GM12878 (cell line): ENCODE measurements at regions not wholly inside any gene's neighbourhood (a gene's known extent, or its start where the extent isn't known, plus 50 kb on each side); places are given as distances from the start of the nearest gene placed in this dataset.

Experiments
- ATAC-seq: fragments of 200-7000 bp; cut with Tn5 transposase; 3 replicates; pipeline ENCODE4 v1.9.1; 2020; ENCODE audit warnings: mild to moderate bottlenecking, moderate library complexity
- BruUV-seq: library from RNA; stranded (reverse); fragments of 400-500 nt; replicated peaks from 2 replicates; lab custom pipeline; 2021; lab: Mats Ljungman, UMichigan
- CTCF ChIA-PET: fragments of 300-600 bp; sonication (Branson Sonifier 250); formaldehyde crosslinking; extraction: SDS; loops from one replicate; lab custom pipeline; 2021; ENCODE audit warnings: inconsistent platforms; lab: Yijun Ruan, JAX
- POLR2A ChIA-PET: fragments of 350-600 bp; formaldehyde crosslinking; extraction: SDS; loops from one replicate; lab custom pipeline; 2021; ENCODE audit warnings: inconsistent platforms; lab: Charles Lee
- RAD21 ChIA-PET: fragments of 300-600 bp; sonication (Branson Sonifier 250); formaldehyde crosslinking; loops from one replicate; lab custom pipeline; 2023; ENCODE audit warnings: antibody characterized with exemption; ENCODE audit not compliant: unreplicated experiment; lab: Charles Lee
- SMC1A ChIA-PET: fragments of 300-600 bp; sonication (Branson Sonifier 250); formaldehyde crosslinking; loops from one replicate; lab custom pipeline; 2023; ENCODE audit not compliant: unreplicated experiment, uncharacterized antibody; lab: Charles Lee
- DNase-seq: peaks from one replicate; pipeline ENCODE4 v3.0.0-alpha.2; 2011; ENCODE audit warnings: low read depth, low spot score
- FAIRE-seq: peaks from 3 replicates; lab custom pipeline; 2011; peaks lifted over from hg19 to GRCh38; lab: Jason Lieb, UNC
- H2AFZ ChIP-seq: 2 replicates; pipeline ENCODE4 v1.6.0; 2011; ENCODE audit warnings: low read depth, low read length, control low read depth; ENCODE audit not compliant: control insufficient read depth
- H3K27ac ChIP-seq: 2 replicates; pipeline ENCODE4 v1.5.1; 2011; ENCODE audit warnings: control low read depth; ENCODE audit not compliant: control insufficient read depth, insufficient read depth
- H3K27me3 ChIP-seq, 2 experiments: replicated peaks in 1 of 2; 2 replicates each; pipeline versions ENCODE4 v1.6.0 to v1.6.1; 2011; ENCODE audit warnings: low read length in 1 of 2; ENCODE audit not compliant: control insufficient read depth in 2 of 2, insufficient read depth in 2 of 2
- H3K36me3 ChIP-seq, 2 experiments: 2 replicates each; pipeline ENCODE4 v1.5.1; 2011; ENCODE audit warnings: low read length in 1 of 2; ENCODE audit not compliant: control insufficient read depth in 2 of 2, insufficient read depth in 2 of 2
- H3K4me1 ChIP-seq: 2 replicates; pipeline ENCODE4 v1.6.1; 2011; ENCODE audit warnings: mild to moderate bottlenecking, low read length, moderate library complexity, mixed read lengths; ENCODE audit not compliant: control insufficient read depth, insufficient read depth
- H3K4me2 ChIP-seq: 2 replicates; pipeline ENCODE4 v1.6.0; 2011; ENCODE audit warnings: control low read depth; ENCODE audit not compliant: control insufficient read depth, insufficient read depth
- H3K4me3 ChIP-seq: fragments of 200-600 bp; sonication (generic); 2 replicates; pipeline ENCODE4 v1.5.1; 2016
- H3K79me2 ChIP-seq: 2 replicates; pipeline ENCODE4 v1.6.0; 2011; ENCODE audit warnings: low read length; ENCODE audit not compliant: control insufficient read depth, insufficient read depth
- H3K9ac ChIP-seq: 2 replicates; pipeline ENCODE4 v1.8.0; 2011; ENCODE audit warnings: low read length, control low read depth, mixed read lengths; ENCODE audit not compliant: control insufficient read depth, insufficient read depth
- H3K9me3 ChIP-seq: replicated peaks from 3 replicates; pipeline ENCODE4 v1.5.1; 2011; ENCODE audit warnings: mild to moderate bottlenecking, low read length; ENCODE audit not compliant: control insufficient read depth, insufficient read depth
- H4K20me1 ChIP-seq: 2 replicates; pipeline ENCODE4 v1.6.0; 2011; ENCODE audit not compliant: control insufficient read depth, insufficient read depth
- ATF7 ChIP-seq: fragments of 450-650 bp; IDR thresholded peaks from 2 replicates; pipeline ENCODE4 v1.6.1; 2016; ENCODE audit warnings: low read depth, mild to moderate bottlenecking
- CHD1 ChIP-seq: IDR thresholded peaks from 2 replicates; pipeline ENCODE4 v1.6.1; 2012; ENCODE audit warnings: low read depth, low read length, improper control_type of control experiment
- CREB1 ChIP-seq: IDR thresholded peaks from 2 replicates; pipeline ENCODE4 v1.6.1; 2012; ENCODE audit warnings: low read depth, mild to moderate bottlenecking, inconsistent platforms
- E4F1 ChIP-seq: fragments of 450-650 bp; IDR thresholded peaks from 2 replicates; pipeline ENCODE4 v1.6.1; 2018; ENCODE audit warnings: borderline replicate concordance, mild to moderate bottlenecking; ENCODE audit not compliant: partially characterized antibody
- FOXK2 ChIP-seq: fragments of 450-650 bp; IDR thresholded peaks from 2 replicates; pipeline ENCODE4 v1.6.1; 2017; ENCODE audit warnings: mild to moderate bottlenecking, moderate library complexity
- FOXM1 ChIP-seq: IDR thresholded peaks from 2 replicates; pipeline ENCODE4 v1.6.1; 2012; ENCODE audit warnings: low read depth, mild to moderate bottlenecking, inconsistent platforms, low read length, moderate library complexity
- HDGF ChIP-seq: fragments of 450-650 bp; IDR thresholded peaks from 2 replicates; pipeline ENCODE4 v1.6.1; 2016; ENCODE audit warnings: antibody characterized with exemption
- IRF5 ChIP-seq: fragments of 450-650 bp; IDR thresholded peaks from 2 replicates; pipeline ENCODE4 v1.6.1; 2017; ENCODE audit warnings: borderline replicate concordance
- KDM1A ChIP-seq: fragments of 200-600 bp; sonication (generic); IDR thresholded peaks from 2 replicates; pipeline ENCODE4 v1.6.1; 2016; ENCODE audit warnings: borderline replicate concordance
- KLF5 ChIP-seq: fragments of 450-650 bp; IDR thresholded peaks from 2 replicates; pipeline ENCODE4 v1.6.1; 2014; ENCODE audit warnings: mild to moderate bottlenecking; ENCODE audit not compliant: partially characterized antibody
- POLR2AphosphoS5 ChIP-seq: IDR thresholded peaks from 2 replicates; pipeline ENCODE4 v1.6.1; 2011; ENCODE audit warnings: mild to moderate bottlenecking, low read length, inconsistent platforms
- RAD51 ChIP-seq: fragments of 450-650 bp; IDR thresholded peaks from 2 replicates; pipeline ENCODE4 v1.6.1; 2016; ENCODE audit warnings: moderate library complexity, mild to moderate bottlenecking, inconsistent platforms
- SIX5 ChIP-seq: IDR thresholded peaks from 2 replicates; pipeline ENCODE4 v1.6.1; 2011; ENCODE audit warnings: mild to moderate bottlenecking, low read depth, low read length, moderate library complexity; ENCODE audit not compliant: severe bottlenecking
- SUPT20H ChIP-seq: IDR thresholded peaks from 2 replicates; pipeline ENCODE4 v1.6.1; 2011; ENCODE audit warnings: low read depth, mild to moderate bottlenecking, low read length, moderate library complexity, borderline replicate concordance; ENCODE audit not compliant: control insufficient read depth
- TCF7 ChIP-seq: IDR thresholded peaks from 2 replicates; pipeline ENCODE4 v1.6.1; 2014; ENCODE audit warnings: antibody characterized with exemption, borderline replicate concordance
- ZBTB11 ChIP-seq: fragments of 450-650 bp; formaldehyde crosslinking; IDR thresholded peaks from 2 replicates; pipeline ENCODE4 v1.5.0; 2022; ENCODE audit warnings: mild to moderate bottlenecking, missing genetic modification characterization
- ZNF384 ChIP-seq: IDR thresholded peaks from 2 replicates; pipeline ENCODE4 v1.6.1; 2012; ENCODE audit warnings: low read depth, mild to moderate bottlenecking, low read length, improper control_type of control experiment, borderline replicate concordance
- WGBS: methylation state at CpG from one replicate; pipeline ENCODE4 v1.1.6; 2016; ENCODE audit warnings: low lambda C conversion rate; ENCODE audit not compliant: insufficient replicate concordance, insufficient coverage; ENCODE audit errors: missing lambda C conversion rate; 5-methylcytosine and 5-hydroxymethylcytosine counted together
- in situ Hi-C: fragments of 300-500 bp; cut with MboI; formaldehyde crosslinking; loops from 9 replicates; pipeline ENCODE4 v1.14.3; 2018; ENCODE audit warnings: mixed read lengths
- intact Hi-C: fragments of 100-400 bp; cut with micrococcal nuclease; formaldehyde crosslinking; loops from one replicate; pipeline ENCODE4 v1.14.2; 2022; ENCODE audit not compliant: unreplicated experiment

GRCh38 chr18:10152475-10152874, 238.7 kb downstream of the VAPA start:
- TF ChIP-seq SIX5 (no peak), ATF7 (no peak), SUPT20H (no peak), FOXK2 (no peak), KDM1A (no peak), E4F1 (no peak), ZBTB11 (CRISPR knock-in tag) (no peak), KLF5 (no peak), TCF7 (no peak), HDGF (no peak), POLR2AphosphoS5 (no peak), RAD51 (no peak), IRF5 (no peak), CREB1 (no peak), FOXM1 (no peak), CHD1 (no peak), ZNF384 (no peak)
- DNase-seq = no peak
- H3K4me3 ChIP-seq = no peak overlapping the region
- H2AFZ ChIP-seq = no peak overlapping the region
- no peaks in the 10 kb centered on the region for H3K79me2 ChIP-seq
- BruUV-seq = no TSS peak
- no peaks in the 10 kb centered on the region for H3K36me3 ChIP-seq
- no peak overlapping the region for H3K9ac ChIP-seq
- peaks cover 0 to 3% of the 10 kb centered on the region in 2 experiments; a peak in 2 of 4 replicates for H3K27me3 ChIP-seq
- H3K9me3 ChIP-seq = no peaks in the 10 kb centered on the region
- ChIA-PET CTCF (no interaction called here), SMC1A (interaction anchor here (1.3 kb wide), 1 partner anchor 11 kb away, joined by 3 read pairs; no protein-coding TSS in a partner anchor), POLR2A (no interaction called here), RAD21 (no interaction called here)
- intact Hi-C loops = no loop called here
- in situ Hi-C loops = no loop called here
- H4K20me1 ChIP-seq = no peaks in the 10 kb centered on the region
- 37% methylated on average over 7 of the region's 7 CpGs for WGBS
- no peak overlapping the region for H3K27ac ChIP-seq
- ATAC-seq = no peak
- H3K4me1 ChIP-seq = no peaks in the 10 kb centered on the region
- FAIRE-seq = no peak
- H3K4me2 ChIP-seq = no peak overlapping the region
